ENCODE measurements at regions not wholly inside any gene's neighbourhood (a gene's known extent, or its start where the extent isn't known, plus 50 kb on each side); places are given as distances from the start of the nearest gene placed in this dataset.

- no peak for DNase-seq (ENCODE audit: low read depth)
- no peak overlapping the region for H3K4me3 ChIP-seq (ENCODE audit: low read depth, low read length)
These were observed 118.7 kb upstream of the LARGE1 start for GRCh38 chr22:34038801-34039555.

- no peak overlapping the region for H3K4me3 ChIP-seq (ENCODE audit: low read depth, low read length)
- no peak for DNase-seq (ENCODE audit: low read depth)
These were observed 125.0 kb upstream of the LARGE1 start for GRCh38 chr22:34045311-34045710.

- no peak overlapping the region for H3K4me3 ChIP-seq (ENCODE audit: low read depth, low read length)
- DNase-seq (ENCODE audit: low read depth), result no peak
These were observed 135.4 kb upstream of the LARGE1 start for GRCh38 chr22:34055525-34056200.

- no peak overlapping the region for H3K4me3 ChIP-seq (ENCODE audit: low read depth, low read length)
These were observed 137.4 kb upstream of the LARGE1 start for GRCh38 chr22:34057726-34058125.

GRCh38 chr22:34064696-34065095 lies 144.4 kb upstream of the LARGE1 start:
- H3K4me3 ChIP-seq (ENCODE audit: low read depth, low read length), result no peak overlapping the region
- DNase-seq (ENCODE audit: low read depth), result no peak

More at GRCh38 chr22:34057726-34058125, 137.4 kb upstream of the LARGE1 start:
- no peak for DNase-seq (ENCODE audit: low read depth)

- DNase-seq (ENCODE audit: low read depth), result no peak
- no peak overlapping the region for H3K4me3 ChIP-seq (ENCODE audit: low read depth, low read length)
These were observed 146.8 kb upstream of the LARGE1 start for GRCh38 chr22:34067031-34067430.

- DNase-seq (ENCODE audit: low read depth), result no peak
- H3K4me3 ChIP-seq (ENCODE audit: low read depth, low read length), result no peak overlapping the region
These were observed 147.7 kb upstream of the LARGE1 start for GRCh38 chr22:34068001-34068400.

- no peak for DNase-seq (ENCODE audit: low read depth)
- no peak overlapping the region for H3K4me3 ChIP-seq (ENCODE audit: low read depth, low read length)
These were observed 149.8 kb upstream of the LARGE1 start for GRCh38 chr22:34070051-34070450.

- DNase-seq (ENCODE audit: low read depth), result no peak
- no peak overlapping the region for H3K4me3 ChIP-seq (ENCODE audit: low read depth, low read length)
These were observed 150.3 kb upstream of the LARGE1 start for GRCh38 chr22:34070531-34070930.

GRCh38 chr22:34072585-34072984 lies 152.3 kb upstream of the LARGE1 start:
- DNase-seq (ENCODE audit: low read depth), result no peak
- H3K4me3 ChIP-seq (ENCODE audit: low read depth, low read length), result no peak overlapping the region

GRCh38 chr22:34080433-34080832 lies 160.2 kb upstream of the LARGE1 start:
- DNase-seq (ENCODE audit: low read depth), result no peak
- H3K4me3 ChIP-seq (ENCODE audit: low read depth, low read length), result no peak overlapping the region

GRCh38 chr22:34096770-34097169 lies 176.5 kb upstream of the LARGE1 start:
- no peak for DNase-seq (ENCODE audit: low read depth)
- no peak overlapping the region for H3K4me3 ChIP-seq (ENCODE audit: low read depth, low read length)

- DNase-seq (ENCODE audit: low read depth), result no peak
- no peak overlapping the region for H3K4me3 ChIP-seq (ENCODE audit: low read depth, low read length)
These were observed 179.0 kb upstream of the LARGE1 start for GRCh38 chr22:34099278-34099677.

GRCh38 chr22:34102633-34103032 lies 182.4 kb upstream of the LARGE1 start:
- no peak for DNase-seq (ENCODE audit: low read depth)
- no peak overlapping the region for H3K4me3 ChIP-seq (ENCODE audit: low read depth, low read length)

- DNase-seq (ENCODE audit: low read depth), result no peak
- H3K4me3 ChIP-seq (ENCODE audit: low read depth, low read length), result no peak overlapping the region
These were observed 185.3 kb upstream of the LARGE1 start for GRCh38 chr22:34105461-34106062.

GRCh38 chr22:34108168-34108567 lies 187.9 kb upstream of the LARGE1 start:
- no peak for DNase-seq (ENCODE audit: low read depth)
- no peak overlapping the region for H3K4me3 ChIP-seq (ENCODE audit: low read depth, low read length)

GRCh38 chr22:34111210-34111824 lies 191.0 kb upstream of the LARGE1 start:
- DNase-seq (ENCODE audit: low read depth), result no peak
- no peak overlapping the region for H3K4me3 ChIP-seq (ENCODE audit: low read depth, low read length)

GRCh38 chr22:34113381-34113780 lies 193.1 kb upstream of the LARGE1 start:
- DNase-seq (ENCODE audit: low read depth), result no peak
- no peak overlapping the region for H3K4me3 ChIP-seq (ENCODE audit: low read depth, low read length)

GRCh38 chr22:34114406-34114805 lies 194.1 kb upstream of the LARGE1 start:
- DNase-seq (ENCODE audit: low read depth), result no peak

GRCh38 chr22:34115722-34116121 lies 195.4 kb upstream of the LARGE1 start:
- H3K4me3 ChIP-seq (ENCODE audit: low read depth, low read length), result no peak overlapping the region
- DNase-seq (ENCODE audit: low read depth), result no peak

More at GRCh38 chr22:34114406-34114805, 194.1 kb upstream of the LARGE1 start:
- H3K4me3 ChIP-seq (ENCODE audit: low read depth, low read length), result no peak overlapping the region

All from skeletal muscle cell (primary cell).